ENCODE measurements at regions not wholly inside any gene's neighbourhood (a gene's known extent, or its start where the extent isn't known, plus 50 kb on each side); places are given as distances from the start of the nearest gene placed in this dataset.

GRCh38 chr2:48126162-48126561 is 188.3 kb upstream of the FOXN2 start:
- TF ChIP-seq EZH2 (IDR thresholded peaks at IDR 0.05; ENCODE audit: low read length, unreplicated experiment) (no peak), CTCF (conservative IDR thresholded peaks at IDR 0.05; ENCODE audit: low read depth, low read length) (no peak), EZH2phosphoT487 (IDR thresholded peaks at IDR 0.05; ENCODE audit: borderline replicate concordance, low read length) (no peak)

Data from PC-3 (cell line).